Right kidney (tissue), 1 donor: ENCODE measurements at regions not wholly inside any gene's neighbourhood (a gene's known extent, or its start where the extent isn't known, plus 50 kb on each side); places are given as distances from the start of the nearest gene placed in this dataset.
"Not testable (repeated sequence)": the region's sequence is repeated elsewhere in the genome, so short reads cannot be mapped to it uniquely, and the experiment has no call there.

ENCODE experiments used
- DNase-seq: peaks from one replicate; pipeline ENCODE4 v3.0.0-alpha.2; 2016

GRCh38 chr3:135393898-135394525 lies 571.5 kb upstream of the PPP2R3A start:
- no peak for DNase-seq

- no peak for DNase-seq
These were observed 553.1 kb upstream of the PPP2R3A start for GRCh38 chr3:135412475-135412874.

DNA sequence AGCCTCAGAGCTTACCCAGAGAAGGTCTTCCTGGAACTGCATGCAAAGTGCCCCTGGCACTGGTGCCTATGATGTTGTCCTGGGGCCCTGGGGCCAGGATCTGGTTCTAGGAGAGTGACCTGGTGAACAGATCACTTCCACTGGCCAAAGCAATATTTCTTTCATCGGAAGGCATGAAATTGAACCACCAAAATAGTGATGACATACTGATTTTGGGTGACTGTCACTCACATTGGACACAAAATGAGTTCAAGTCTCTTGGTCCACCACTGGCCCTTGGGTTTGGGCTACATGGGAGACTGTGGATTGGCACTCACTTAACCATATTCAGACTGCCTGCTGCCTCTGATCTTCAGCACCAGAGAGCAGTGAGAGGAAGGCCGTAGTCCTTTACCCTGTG lies 549.3 kb upstream of the PPP2R3A start:
- DNase-seq: no peak

- DNase-seq: no peak
These were observed 546.4 kb upstream of the PPP2R3A start for GRCh38 chr3:135419155-135419554.

DNA sequence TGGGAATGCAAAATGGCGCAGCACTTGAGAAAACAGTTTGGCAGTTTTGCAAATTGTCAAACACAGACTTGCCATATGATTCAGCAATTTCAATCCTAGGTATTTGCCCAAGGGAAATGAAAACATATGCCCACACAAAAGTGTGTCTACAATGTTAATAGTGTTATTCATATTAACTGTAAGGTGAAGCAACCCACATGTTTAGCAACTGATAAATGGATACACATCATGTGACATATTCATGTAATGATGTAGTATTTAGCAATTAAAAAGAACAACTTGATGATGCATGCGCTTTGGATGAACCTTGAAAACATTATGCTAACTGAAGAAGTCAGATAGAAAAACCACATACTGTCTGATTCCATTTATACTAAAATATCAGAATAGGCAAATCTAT lies 539.0 kb upstream of the PPP2R3A start:
- DNase-seq: no peak

- no peak for DNase-seq
These were observed 533.1 kb upstream of the PPP2R3A start for GRCh38 chr3:135432402-135432801.

DNA sequence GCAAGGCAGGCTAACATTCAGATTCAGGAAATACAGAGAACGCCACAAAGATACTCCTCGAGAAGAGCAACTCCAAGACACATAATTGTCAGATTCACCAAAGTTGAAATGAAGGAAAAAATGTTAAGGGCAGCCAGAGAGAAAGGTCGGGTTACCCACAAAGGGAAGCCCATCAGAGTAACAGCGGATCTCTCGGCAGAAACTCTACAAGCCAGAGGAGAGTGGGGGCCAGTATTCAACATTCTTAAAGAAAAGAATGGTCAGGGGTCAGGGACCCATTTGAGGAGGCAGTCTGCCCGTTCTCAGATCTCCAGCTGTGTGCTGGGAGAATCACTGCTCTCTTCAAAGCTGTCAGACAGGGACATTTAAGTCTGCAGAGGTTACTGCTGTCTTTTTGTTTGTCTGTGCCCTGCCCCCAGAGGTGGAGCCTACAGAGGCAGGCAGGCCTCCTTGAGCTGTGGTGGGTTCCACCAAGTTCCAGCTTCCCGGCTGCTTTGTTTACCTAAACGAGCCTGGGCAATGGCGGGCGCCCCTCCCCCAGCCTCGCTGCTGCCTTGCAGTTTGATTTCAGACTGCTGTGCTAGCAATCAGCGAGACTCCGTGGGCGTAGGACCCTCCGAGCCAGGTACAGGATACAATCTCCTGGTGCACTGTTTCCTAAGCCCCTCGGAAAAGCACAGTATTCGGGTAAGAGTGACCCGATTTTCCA lies 526.5 kb upstream of the PPP2R3A start:
- DNase-seq: not testable (repeated sequence)

GRCh38 chr3:135439632-135440031 lies 525.9 kb upstream of the PPP2R3A start:
- DNase-seq: not testable (repeated sequence)

DNA sequence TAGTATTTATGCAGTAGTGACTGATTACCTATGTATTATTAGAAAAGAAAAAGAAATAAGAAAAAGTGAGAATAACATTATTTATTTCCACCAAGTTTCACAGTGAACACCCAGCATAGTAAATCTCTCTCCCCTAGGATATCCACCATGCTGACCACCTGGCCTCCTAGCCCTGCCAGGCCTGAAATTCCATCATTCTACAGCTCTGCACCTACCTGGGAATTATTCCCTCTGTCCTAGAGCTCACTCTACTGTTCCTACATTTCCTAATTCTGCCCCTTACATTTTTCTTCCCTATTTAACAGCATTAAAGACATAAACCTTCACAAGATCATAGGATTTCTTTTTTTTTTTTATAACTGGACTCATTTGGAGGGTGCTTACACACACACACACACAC lies 525.3 kb upstream of the PPP2R3A start:
- DNase-seq: no peak

- DNase-seq: no peak
These were observed 524.8 kb upstream of the PPP2R3A start for GRCh38 chr3:135440746-135441145.

DNA sequence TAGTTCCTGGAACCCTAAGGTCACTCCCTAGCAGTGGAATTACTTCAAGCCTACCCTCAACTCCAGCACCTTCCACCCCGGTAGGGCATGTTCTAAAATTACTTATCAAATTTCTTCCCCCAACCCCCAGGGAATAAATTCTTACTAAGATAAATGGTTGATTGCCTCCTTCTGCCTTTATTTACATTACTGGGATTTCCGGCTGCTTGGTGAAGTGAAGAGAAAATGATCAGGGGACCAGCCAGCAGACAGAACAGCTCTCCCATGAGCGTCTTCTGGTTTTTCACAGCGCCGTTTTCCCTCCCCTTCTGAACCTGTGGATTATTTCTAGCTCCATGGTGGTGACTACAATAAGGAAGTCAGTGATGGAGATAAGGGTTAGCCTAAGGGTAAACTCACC lies 521.5 kb upstream of the PPP2R3A start:
- no peak for DNase-seq

DNA sequence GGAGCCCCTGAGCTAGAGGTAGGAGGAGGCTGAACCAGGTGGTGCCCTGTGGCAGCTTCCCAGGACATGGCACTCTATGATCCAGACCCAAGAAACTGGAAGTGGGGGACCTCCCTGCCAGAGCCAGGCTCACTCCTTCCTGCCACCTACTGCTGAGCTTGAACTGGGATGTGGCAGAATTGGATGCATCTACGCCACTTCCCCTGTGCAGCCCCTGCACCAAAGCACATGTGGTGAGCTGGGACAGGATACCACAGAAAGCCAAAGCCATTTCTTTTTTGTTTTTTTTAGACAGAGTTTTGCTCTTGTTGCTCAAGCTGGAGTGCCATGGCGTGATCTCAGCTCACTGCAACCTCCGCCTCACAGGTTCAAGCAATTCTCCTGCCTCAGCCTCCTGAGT lies 518.0 kb upstream of the PPP2R3A start:
- DNase-seq: no peak

DNA sequence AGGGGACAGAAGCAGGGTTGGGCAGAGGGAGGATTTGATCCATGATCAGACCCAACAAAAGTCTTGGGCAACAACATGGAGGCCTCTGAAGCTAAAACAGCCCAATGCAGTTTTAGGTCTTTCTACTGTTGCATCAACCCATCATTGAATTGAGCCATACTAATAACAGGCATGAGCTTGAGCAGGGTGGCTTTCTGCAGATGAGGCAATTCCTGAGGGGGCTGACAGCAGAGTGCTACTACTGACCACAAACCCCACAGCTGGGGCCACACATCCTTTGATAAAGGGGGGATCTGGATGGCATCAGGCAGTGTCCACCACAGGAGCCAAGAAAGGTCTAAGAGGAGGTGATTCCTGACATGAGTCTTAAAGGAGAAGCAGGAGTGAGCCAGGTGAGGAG lies 517.0 kb upstream of the PPP2R3A start:
- no peak for DNase-seq

DNA sequence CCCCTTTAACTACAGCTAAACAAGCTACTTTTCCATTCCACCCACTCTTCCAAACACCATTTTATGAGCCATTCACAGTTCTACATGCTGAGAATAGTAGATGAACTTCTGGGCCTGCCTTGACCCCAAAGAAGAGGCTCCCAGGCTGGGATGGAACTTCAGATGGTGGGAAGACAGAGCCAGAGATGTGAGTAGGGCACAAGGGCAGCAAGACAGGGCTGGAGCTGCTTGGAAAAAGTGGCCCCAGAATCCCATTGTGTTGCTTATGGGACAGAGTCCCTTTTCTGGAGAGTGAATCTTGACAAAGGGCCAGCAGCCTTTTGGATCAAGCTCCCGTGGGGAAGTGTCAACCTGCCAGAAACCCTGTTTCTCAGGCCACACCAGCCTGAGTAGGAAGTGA lies 516.5 kb upstream of the PPP2R3A start:
- no peak for DNase-seq

- DNase-seq: no peak
These were observed 514.3 kb upstream of the PPP2R3A start for GRCh38 chr3:135451037-135451785.

DNA sequence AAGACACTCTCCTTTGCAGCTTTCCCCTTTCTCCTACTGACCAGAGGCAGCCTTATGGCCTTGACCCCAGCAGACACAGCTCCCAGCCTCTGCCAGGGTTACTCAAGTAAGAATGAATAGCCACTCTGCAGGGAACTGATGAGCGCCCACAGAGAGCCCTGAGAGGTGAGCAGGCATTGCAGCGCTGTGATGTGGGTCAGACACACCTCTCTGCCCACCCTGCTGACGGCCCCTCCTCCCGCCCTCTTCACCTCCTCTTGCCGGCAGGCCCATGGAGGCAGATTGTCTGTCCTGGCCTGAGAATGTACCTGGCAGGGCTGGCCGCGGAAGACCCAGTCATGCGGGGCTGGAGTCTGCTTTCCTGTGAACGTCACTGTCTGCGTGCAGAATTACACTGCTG lies 512.6 kb upstream of the PPP2R3A start:
- DNase-seq: no peak

- no peak for DNase-seq
These were observed 512.2 kb upstream of the PPP2R3A start for GRCh38 chr3:135453326-135453725.

DNA sequence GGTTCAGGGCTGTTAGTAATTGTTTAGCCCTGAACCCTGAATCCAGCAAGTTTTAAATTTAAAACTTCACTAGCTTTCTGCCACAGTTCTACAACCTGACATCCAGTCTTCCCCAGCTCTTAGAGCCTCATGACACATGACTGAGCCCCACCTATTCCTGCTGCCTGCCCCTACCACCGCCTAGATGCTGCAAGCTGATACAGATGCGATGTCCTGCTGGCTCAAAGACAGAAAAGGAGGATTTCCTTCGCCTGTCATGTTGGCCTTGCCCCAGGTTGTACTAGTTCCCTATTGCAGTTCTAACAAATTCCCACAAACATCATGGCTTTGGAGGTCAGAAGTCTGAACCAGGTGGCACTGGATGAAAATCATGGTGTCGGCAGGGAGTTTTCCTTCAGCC lies 510.6 kb upstream of the PPP2R3A start:
- no peak for DNase-seq

- peak; percentile 60 for DNase-seq
These were observed 509.3 kb upstream of the PPP2R3A start for GRCh38 chr3:135456108-135456790.

DNA sequence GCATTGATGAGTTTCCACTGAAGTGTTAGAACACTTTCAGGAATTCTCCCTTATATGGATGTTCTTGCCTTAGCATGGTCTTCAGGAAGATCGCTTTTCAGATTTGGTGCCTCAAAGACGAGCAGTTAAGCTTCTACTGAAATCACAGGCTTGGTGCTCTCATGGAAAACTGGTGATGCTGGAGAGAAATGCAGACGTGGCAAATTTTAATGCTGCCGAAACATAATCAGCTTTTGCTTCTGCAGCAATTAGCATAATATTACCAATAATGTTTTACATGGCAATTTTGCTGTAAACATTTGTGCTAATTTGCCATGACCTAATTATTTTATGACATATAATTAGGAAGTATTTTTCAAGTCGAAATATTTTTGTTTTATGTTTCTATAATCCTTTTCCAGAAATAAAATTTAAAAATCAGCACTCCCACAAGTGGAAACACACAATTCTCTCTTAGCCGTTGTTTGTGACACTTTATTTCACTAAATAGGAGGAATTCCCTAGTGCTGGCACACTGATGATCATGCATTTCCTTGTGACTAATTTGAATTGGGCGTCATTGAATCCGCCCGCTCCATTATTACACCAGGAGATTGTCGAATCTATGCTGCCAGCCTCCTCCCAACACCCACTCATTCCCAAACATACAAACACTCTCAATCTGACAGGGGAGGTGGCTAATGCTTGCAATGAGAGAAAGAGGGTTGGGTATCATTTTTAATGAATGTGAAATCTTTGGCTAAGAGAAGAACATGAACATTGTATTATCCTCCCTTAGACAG lies 506.8 kb upstream of the PPP2R3A start:
- DNase-seq: no peak

GRCh38 chr3:135460273-135460672 lies 505.3 kb upstream of the PPP2R3A start:
- no peak for DNase-seq

- DNase-seq: no peak
These were observed 493.6 kb upstream of the PPP2R3A start for GRCh38 chr3:135471911-135472310.
